ENCODE measurements at regions not wholly inside any gene's neighbourhood (a gene's known extent, or its start where the extent isn't known, plus 50 kb on each side); places are given as distances from the start of the nearest gene placed in this dataset.

GRCh38 chr2:220202066-220202465 is 574.6 kb downstream of the SLC4A3 start:
- Histone ChIP-seq H3K27me3 (ENCODE audit: insufficient read depth, low read length, poor library complexity, severe bottlenecking) (no peaks in the 10 kb centered on the region), H3K4me1 (ENCODE audit: insufficient read depth, low read length, poor library complexity, severe bottlenecking) (no peaks in the 10 kb centered on the region), H3K9me3 (ENCODE audit: insufficient read depth, low read depth, low read length) (peaks cover 3% of the 10 kb centered on the region; the same call in 1 of the 2 replicates), H3K9ac (ENCODE audit: low read depth, low read length, poor library complexity, severe bottlenecking) (no peak overlapping the region), H3K36me3 (ENCODE audit: insufficient read depth, low read length) (no peaks in the 10 kb centered on the region), H3K4me2 (ENCODE audit: low read depth, low read length, poor library complexity, severe bottlenecking) (no peak overlapping the region), H3K9me2 (replicated peaks; ENCODE audit: low read depth, low read length) (no peaks in the 10 kb centered on the region), H3K4me3 (ENCODE audit: low read length, poor library complexity, severe bottlenecking) (no peak overlapping the region), H2AFZ (ENCODE audit: low read length) (no peak overlapping the region), H4K20me1 (ENCODE audit: insufficient read depth, low read length, poor library complexity, severe bottlenecking) (no peaks in the 10 kb centered on the region), H3F3A (ENCODE audit: low read depth) (no peaks in the 10 kb centered on the region), H3K79me2 (ENCODE audit: insufficient read depth, low read length) (no peaks in the 10 kb centered on the region)
- TF ChIP-seq EZH2phosphoT487 (IDR thresholded peaks at IDR 0.05; ENCODE audit: borderline replicate concordance) (no peak), CTCF (conservative IDR thresholded peaks at IDR 0.05; ENCODE audit: low read length) (no peak)

- no peaks in the 10 kb centered on the region for H3K79me2 ChIP-seq (ENCODE audit: insufficient read depth, low read length)
- no peaks in the 10 kb centered on the region for H3K4me1 ChIP-seq (ENCODE audit: insufficient read depth, low read length, poor library complexity, severe bottlenecking)
- H3K9ac ChIP-seq (ENCODE audit: low read depth, low read length, poor library complexity, severe bottlenecking), result no peak overlapping the region
- no peaks in the 10 kb centered on the region for H4K20me1 ChIP-seq (ENCODE audit: insufficient read depth, low read length, poor library complexity, severe bottlenecking)
- no peaks in the 10 kb centered on the region for H3K36me3 ChIP-seq (ENCODE audit: insufficient read depth, low read length)
- no peaks in the 10 kb centered on the region for H3K9me2 ChIP-seq (replicated peaks; ENCODE audit: low read depth, low read length)
- no peak overlapping the region for H3K4me3 ChIP-seq (ENCODE audit: low read length, poor library complexity, severe bottlenecking)
- H3K4me2 ChIP-seq (ENCODE audit: low read depth, low read length, poor library complexity, severe bottlenecking), result no peak overlapping the region
- H3F3A ChIP-seq (ENCODE audit: low read depth), result no peaks in the 10 kb centered on the region
- H2AFZ ChIP-seq (ENCODE audit: low read length), result no peak overlapping the region
- TF ChIP-seq EZH2phosphoT487 (IDR thresholded peaks at IDR 0.05; ENCODE audit: borderline replicate concordance), result no peak
- TF ChIP-seq CTCF (conservative IDR thresholded peaks at IDR 0.05; ENCODE audit: low read length), result no peak
- no peaks in the 10 kb centered on the region for H3K9me3 ChIP-seq (ENCODE audit: insufficient read depth, low read depth, low read length)
- no peaks in the 10 kb centered on the region for H3K27me3 ChIP-seq (ENCODE audit: insufficient read depth, low read length, poor library complexity, severe bottlenecking)
These were observed 581.7 kb downstream of the SLC4A3 start for GRCh38 chr2:220209093-220209492.

GRCh38 chr2:220209751-220210150 is 582.3 kb downstream of the SLC4A3 start:
- Histone ChIP-seq H3K4me2 (ENCODE audit: low read depth, low read length, poor library complexity, severe bottlenecking) (no peak overlapping the region), H3K36me3 (ENCODE audit: insufficient read depth, low read length) (no peaks in the 10 kb centered on the region), H3F3A (ENCODE audit: low read depth) (no peaks in the 10 kb centered on the region), H3K79me2 (ENCODE audit: insufficient read depth, low read length) (no peaks in the 10 kb centered on the region), H3K9me3 (ENCODE audit: insufficient read depth, low read depth, low read length) (no peaks in the 10 kb centered on the region), H3K4me3 (ENCODE audit: low read length, poor library complexity, severe bottlenecking) (no peak overlapping the region), H3K9ac (ENCODE audit: low read depth, low read length, poor library complexity, severe bottlenecking) (no peak overlapping the region), H4K20me1 (ENCODE audit: insufficient read depth, low read length, poor library complexity, severe bottlenecking) (no peaks in the 10 kb centered on the region), H2AFZ (ENCODE audit: low read length) (no peak overlapping the region), H3K9me2 (replicated peaks; ENCODE audit: low read depth, low read length) (no peaks in the 10 kb centered on the region), H3K4me1 (ENCODE audit: insufficient read depth, low read length, poor library complexity, severe bottlenecking) (no peaks in the 10 kb centered on the region), H3K27me3 (ENCODE audit: insufficient read depth, low read length, poor library complexity, severe bottlenecking) (no peaks in the 10 kb centered on the region)
- no peak for TF ChIP-seq CTCF (conservative IDR thresholded peaks at IDR 0.05; ENCODE audit: low read length)
- no peak for TF ChIP-seq EZH2phosphoT487 (IDR thresholded peaks at IDR 0.05; ENCODE audit: borderline replicate concordance)

Data from Loucy (cell line).